GM23338 (cell line): ENCODE measurements at regions not wholly inside any gene's neighbourhood (a gene's known extent, or its start where the extent isn't known, plus 50 kb on each side); places are given as distances from the start of the nearest gene placed in this dataset.
A peak's percentile ranks its signal among the peaks of the same experiment; 100 is the strongest.

ENCODE experiments used
- ATAC-seq: fragments of 200-7000 bp; cut with Tn5 transposase; 3 replicates; pipeline ENCODE4 v1.9.1; 2020
- DNase-seq: peaks from one replicate; pipeline ENCODE4 v3.0.0-alpha.2; 2015; ENCODE audit warnings: low spot score
- H2AFZ ChIP-seq: fragments of 200-600 bp; sonication (generic); 2 replicates; pipeline ENCODE4 v1.8.0; 2016; ENCODE audit warnings: antibody characterized with exemption, mild to moderate bottlenecking, moderate library complexity
- H3F3A ChIP-seq: fragments of 200-600 bp; sonication (generic); replicated peaks from 2 replicates; pipeline ENCODE4 v1.8.0; 2017; ENCODE audit warnings: antibody characterized with exemption, mixed run types, low read depth
- H3K27ac ChIP-seq: fragments of 200-600 bp; sonication (generic); 2 replicates; pipeline ENCODE4 v1.6.1; 2016; ENCODE audit warnings: low read depth
- H3K27me3 ChIP-seq: fragments of 200-600 bp; sonication (generic); 2 replicates; pipeline ENCODE4 v1.8.0; 2016; ENCODE audit warnings: mild to moderate bottlenecking, mixed run types, moderate library complexity; ENCODE audit not compliant: insufficient read depth
- H3K36me3 ChIP-seq: fragments of 200-600 bp; sonication (generic); 2 replicates; pipeline ENCODE4 v1.8.0; 2016; ENCODE audit warnings: mild to moderate bottlenecking; ENCODE audit not compliant: insufficient read depth
- H3K4me1 ChIP-seq: fragments of 200-600 bp; sonication (generic); 2 replicates; pipeline ENCODE4 v1.8.0; 2016; ENCODE audit warnings: mild to moderate bottlenecking, moderate library complexity; ENCODE audit not compliant: insufficient read depth
- H3K4me2 ChIP-seq: fragments of 200-600 bp; sonication (generic); 2 replicates; pipeline ENCODE4 v1.7.1; 2017; ENCODE audit warnings: mixed run types
- H3K4me3 ChIP-seq: fragments of 200-600 bp; sonication (generic); 2 replicates; pipeline ENCODE4 v1.6.1; 2016; ENCODE audit warnings: mixed run types
- H3K79me2 ChIP-seq: fragments of 200-600 bp; sonication (generic); replicated peaks from 2 replicates; pipeline ENCODE4 v1.8.0; 2017; ENCODE audit warnings: mild to moderate bottlenecking; ENCODE audit not compliant: insufficient read depth
- H3K9me2 ChIP-seq: fragments of 200-600 bp; sonication (generic); 2 replicates; pipeline ENCODE4 v1.8.0; 2017; ENCODE audit not compliant: insufficient read depth
- H4K20me1 ChIP-seq: fragments of 200-600 bp; sonication (generic); replicated peaks from 2 replicates; pipeline ENCODE4 v1.8.0; 2017; ENCODE audit warnings: mild to moderate bottlenecking; ENCODE audit not compliant: insufficient read depth
- H3K27ac Mint-ChIP-seq: 2 replicates; pipeline ENCODE4 v1.8.0; 2020; ENCODE audit warnings: inconsistent platforms, mild to moderate bottlenecking, moderate library complexity, mixed read lengths
- H3K27me3 Mint-ChIP-seq: 3 replicates; pipeline ENCODE4 v1.8.0; 2022; ENCODE audit warnings: low read depth, mild to moderate bottlenecking, moderate library complexity, mixed read lengths, inconsistent platforms; ENCODE audit not compliant: insufficient read depth, poor library complexity
- H3K36me3 Mint-ChIP-seq: 3 replicates; pipeline ENCODE4 v1.8.0; 2021; ENCODE audit warnings: low read depth, mild to moderate bottlenecking, inconsistent platforms, moderate library complexity, mixed read lengths
- H3K4me1 Mint-ChIP-seq: 3 replicates; pipeline ENCODE4 v1.8.0; 2020; ENCODE audit warnings: mild to moderate bottlenecking, inconsistent platforms, mixed read lengths
- H3K4me3 Mint-ChIP-seq: 3 replicates; pipeline ENCODE4 v1.8.0; 2021; ENCODE audit warnings: moderate library complexity, mild to moderate bottlenecking, inconsistent platforms, mixed read lengths
- H3K9me3 Mint-ChIP-seq: 3 replicates; pipeline ENCODE4 v1.8.0; 2020; ENCODE audit warnings: moderate library complexity, mild to moderate bottlenecking, inconsistent platforms, mixed read lengths
- CREB1 ChIP-seq: fragments of 250-450 bp; sonication (Bioruptor Pico); IDR thresholded peaks from 2 replicates; pipeline ENCODE4 v1.5.0; 2020; ENCODE audit warnings: low read depth, mild to moderate bottlenecking, moderate library complexity
- CTCF ChIP-seq, 2 experiments: fragments of 200-600 bp in 1 of 2; sonication (generic) in 1 of 2; conservative IDR thresholded peaks; 2 replicates each; pipeline versions ENCODE4 v1.5.1 to v1.6.1; 2016 to 2017; ENCODE audit warnings: antibody characterized with exemption in 2 of 2, low read depth in 2 of 2, mild to moderate bottlenecking in 2 of 2, moderate library complexity in 1 of 2
- JUNB ChIP-seq: IDR thresholded peaks from one replicate; pipeline ENCODE4 v1.6.1; 2016; ENCODE audit warnings: antibody characterized with exemption; ENCODE audit not compliant: unreplicated experiment
- NANOG ChIP-seq: IDR thresholded peaks from 2 replicates; pipeline ENCODE4 v1.6.1; 2016; ENCODE audit warnings: antibody characterized with exemption, borderline replicate concordance
- POLR2AphosphoS5 ChIP-seq: IDR thresholded peaks from 2 replicates; pipeline ENCODE4 v1.6.1; 2016; ENCODE audit warnings: antibody characterized with exemption, low read depth
- STAT1 ChIP-seq: IDR thresholded peaks from one replicate; pipeline ENCODE4 v1.6.1; 2016; ENCODE audit warnings: antibody characterized with exemption; ENCODE audit not compliant: unreplicated experiment
- ZNF462 ChIP-seq: fragments of 250-450 bp; sonication (Bioruptor Pico); IDR thresholded peaks from 2 replicates; pipeline ENCODE4 v1.5.0; 2020; ENCODE audit warnings: mild to moderate bottlenecking, moderate library complexity
- TF ChIP-seq, protein P1 (sequence below): IDR thresholded peaks from 2 replicates; pipeline ENCODE4 v1.6.1; 2016; ENCODE audit warnings: antibody characterized with exemption
- TF ChIP-seq, protein P2 (sequence below): IDR thresholded peaks from one replicate; pipeline ENCODE4 v1.6.1; 2018; ENCODE audit warnings: antibody characterized with exemption; ENCODE audit not compliant: unreplicated experiment

DNA sequence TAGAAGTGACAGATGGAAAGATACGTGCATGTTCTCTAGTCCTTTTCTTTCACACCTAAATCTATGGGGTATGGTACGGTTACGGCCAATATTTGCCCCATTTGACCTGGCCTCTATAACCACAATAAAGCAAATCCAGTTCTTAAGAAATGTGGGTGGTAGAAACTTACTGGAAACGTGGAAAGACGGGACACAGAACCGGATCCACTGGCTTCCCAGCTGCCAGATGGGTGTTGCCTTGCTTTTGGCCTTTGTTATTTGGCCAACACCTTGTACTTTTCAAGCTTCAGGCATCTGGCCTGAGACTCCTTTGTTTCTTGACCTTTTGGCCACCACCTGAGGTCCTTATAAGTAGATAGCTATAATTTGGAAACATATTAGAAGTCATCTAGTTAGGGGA is 635.9 kb downstream of the SLC4A3 start (continued):
- no peak for TF ChIP-seq POLR2AphosphoS5
- no peak for TF ChIP-seq JUNB
- TF ChIP-seq CREB1 (CRISPR knock-in tag): no peak
- TF ChIP-seq STAT1: no peak
- TF ChIP-seq, protein P1, sequence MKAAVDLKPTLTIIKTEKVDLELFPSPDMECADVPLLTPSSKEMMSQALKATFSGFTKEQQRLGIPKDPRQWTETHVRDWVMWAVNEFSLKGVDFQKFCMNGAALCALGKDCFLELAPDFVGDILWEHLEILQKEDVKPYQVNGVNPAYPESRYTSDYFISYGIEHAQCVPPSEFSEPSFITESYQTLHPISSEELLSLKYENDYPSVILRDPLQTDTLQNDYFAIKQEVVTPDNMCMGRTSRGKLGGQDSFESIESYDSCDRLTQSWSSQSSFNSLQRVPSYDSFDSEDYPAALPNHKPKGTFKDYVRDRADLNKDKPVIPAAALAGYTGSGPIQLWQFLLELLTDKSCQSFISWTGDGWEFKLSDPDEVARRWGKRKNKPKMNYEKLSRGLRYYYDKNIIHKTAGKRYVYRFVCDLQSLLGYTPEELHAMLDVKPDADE: no peak
- TF ChIP-seq, protein P2, sequence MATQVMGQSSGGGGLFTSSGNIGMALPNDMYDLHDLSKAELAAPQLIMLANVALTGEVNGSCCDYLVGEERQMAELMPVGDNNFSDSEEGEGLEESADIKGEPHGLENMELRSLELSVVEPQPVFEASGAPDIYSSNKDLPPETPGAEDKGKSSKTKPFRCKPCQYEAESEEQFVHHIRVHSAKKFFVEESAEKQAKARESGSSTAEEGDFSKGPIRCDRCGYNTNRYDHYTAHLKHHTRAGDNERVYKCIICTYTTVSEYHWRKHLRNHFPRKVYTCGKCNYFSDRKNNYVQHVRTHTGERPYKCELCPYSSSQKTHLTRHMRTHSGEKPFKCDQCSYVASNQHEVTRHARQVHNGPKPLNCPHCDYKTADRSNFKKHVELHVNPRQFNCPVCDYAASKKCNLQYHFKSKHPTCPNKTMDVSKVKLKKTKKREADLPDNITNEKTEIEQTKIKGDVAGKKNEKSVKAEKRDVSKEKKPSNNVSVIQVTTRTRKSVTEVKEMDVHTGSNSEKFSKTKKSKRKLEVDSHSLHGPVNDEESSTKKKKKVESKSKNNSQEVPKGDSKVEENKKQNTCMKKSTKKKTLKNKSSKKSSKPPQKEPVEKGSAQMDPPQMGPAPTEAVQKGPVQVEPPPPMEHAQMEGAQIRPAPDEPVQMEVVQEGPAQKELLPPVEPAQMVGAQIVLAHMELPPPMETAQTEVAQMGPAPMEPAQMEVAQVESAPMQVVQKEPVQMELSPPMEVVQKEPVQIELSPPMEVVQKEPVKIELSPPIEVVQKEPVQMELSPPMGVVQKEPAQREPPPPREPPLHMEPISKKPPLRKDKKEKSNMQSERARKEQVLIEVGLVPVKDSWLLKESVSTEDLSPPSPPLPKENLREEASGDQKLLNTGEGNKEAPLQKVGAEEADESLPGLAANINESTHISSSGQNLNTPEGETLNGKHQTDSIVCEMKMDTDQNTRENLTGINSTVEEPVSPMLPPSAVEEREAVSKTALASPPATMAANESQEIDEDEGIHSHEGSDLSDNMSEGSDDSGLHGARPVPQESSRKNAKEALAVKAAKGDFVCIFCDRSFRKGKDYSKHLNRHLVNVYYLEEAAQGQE: no peak

DNA sequence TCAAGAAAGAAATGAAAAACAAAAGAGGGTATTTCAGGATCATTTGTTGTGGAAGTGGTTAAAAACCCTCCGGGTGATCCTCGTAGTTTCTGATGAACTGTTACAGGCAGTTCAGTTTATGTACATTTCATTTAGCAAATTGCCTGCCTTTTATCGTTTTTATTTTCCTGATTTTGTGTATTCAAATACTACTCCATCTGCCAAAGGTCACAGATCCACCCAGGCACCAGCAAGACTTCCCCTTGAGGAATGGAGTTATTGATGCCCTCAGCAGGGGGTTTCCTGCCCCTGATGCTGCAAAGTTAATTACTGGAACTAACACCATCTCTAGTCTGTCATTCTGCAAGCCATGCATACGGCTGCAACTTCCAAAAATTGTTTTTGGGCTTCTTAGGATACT is 641.9 kb downstream of the SLC4A3 start:
- no peaks in the 10 kb centered on the region for H3K79me2 ChIP-seq
- 0 out of 2 replicates have a peak, but pooled peaks cover 9% of the 10 kb centered on the region for H3K9me2 ChIP-seq
- H2AFZ ChIP-seq: no peak overlapping the region
- H3K4me3 Mint-ChIP-seq: no peak overlapping the region
- peaks cover 10% of the 10 kb centered on the region; the same call in 2 of the 3 replicates for H3K9me3 Mint-ChIP-seq
- H3K4me1 ChIP-seq: peaks cover 19% of the 10 kb centered on the region; the same call in 1 of the 2 replicates
- no peaks in the 10 kb centered on the region for H3F3A ChIP-seq
- DNase-seq (peak; percentile 45), ATAC-seq (no peak)
- H3K36me3 ChIP-seq: no peaks in the 10 kb centered on the region
- H3K4me2 ChIP-seq: peak overlapping the region; percentile 33; the same call in 1 of the 2 replicates
- no peak overlapping the region for H3K4me3 ChIP-seq
- no peaks in the 10 kb centered on the region for H4K20me1 ChIP-seq
- peak overlapping the region; percentile 32; the same call in 1 of the 2 replicates for H3K27ac Mint-ChIP-seq
- H3K4me1 Mint-ChIP-seq: peaks cover 21% of the 10 kb centered on the region
- H3K27me3 ChIP-seq: no peaks in the 10 kb centered on the region
- H3K36me3 Mint-ChIP-seq: peaks cover 17% of the 10 kb centered on the region; the same call in 2 of the 3 replicates
- H3K27me3 Mint-ChIP-seq: peaks cover 3% of the 10 kb centered on the region
- no peak overlapping the region for H3K27ac ChIP-seq
- TF ChIP-seq, protein P1: no peak
- TF ChIP-seq CTCF (conservative IDR thresholded peaks at IDR 0.05; ENCODE audit: low read depth in 2 of 2) (no peak), ZNF462 (peak; percentile 30; the same call in 1 of the 2 replicates), NANOG (peak; percentile 51), CREB1 (CRISPR knock-in tag) (no peak)
